Heart left ventricle (tissue), 16 donors: ENCODE measurements at regions not wholly inside any gene's neighbourhood (a gene's known extent, or its start where the extent isn't known, plus 50 kb on each side); places are given as distances from the start of the nearest gene placed in this dataset.
"Not testable (repeated sequence)": the region's sequence is repeated elsewhere in the genome, so short reads cannot be mapped to it uniquely, and the experiment has no call there.

ENCODE experiments used
- ATAC-seq, 4 donors: fragments of 200-7000 bp; cut with Tn5 transposase; one replicate each; pipeline ENCODE4 v1.9.1; 2020 to 2022; ENCODE audit warnings: moderate library complexity in 4 of 4, mild to moderate bottlenecking in 3 of 4, moderate number of reproducible peaks in 1 of 4
- DNase-seq, 5 donors: peaks; one replicate each; pipeline ENCODE4 v3.0.0-alpha.2; 2020
- H3K27ac ChIP-seq, 12 donors: fragments of 200-600 bp; sonication (generic) in 4 of 12; one replicate each; pipeline versions ENCODE4 v1.5.0 to v1.8.0; 2016 to 2022; ENCODE audit warnings: mild to moderate bottlenecking in 2 of 12
- H3K27me3 ChIP-seq, 9 donors: fragments of 200-600 bp; sonication (generic) in 2 of 9; one replicate each; pipeline versions ENCODE4 v1.5.1 to v1.8.0; 2016 to 2022; ENCODE audit warnings: mild to moderate bottlenecking in 3 of 9
- H3K36me3 ChIP-seq, 9 donors: fragments of 200-600 bp; sonication (generic) in 2 of 9; one replicate each; pipeline versions ENCODE4 v1.5.0 to v1.8.0; 2018 to 2022; ENCODE audit warnings: mild to moderate bottlenecking in 2 of 9
- H3K4me1 ChIP-seq, 12 donors: fragments of 200-600 bp; sonication (generic) in 4 of 12; one replicate each; pipeline versions ENCODE4 v1.5.0 to v1.8.0; 2016 to 2022; ENCODE audit warnings: mild to moderate bottlenecking in 3 of 12
- H3K4me3 ChIP-seq, 12 donors: fragments of 200-600 bp; sonication (generic) in 4 of 12; one replicate each; pipeline versions ENCODE4 v1.5.0 to v1.8.0; 2017 to 2022; ENCODE audit warnings: mild to moderate bottlenecking in 9 of 12, moderate library complexity in 4 of 12
- H3K9me3 ChIP-seq, 12 donors: fragments of 200-600 bp; sonication (generic) in 4 of 12; one replicate each; pipeline versions ENCODE4 v1.5.0 to v1.8.0; 2016 to 2022; ENCODE audit warnings: mild to moderate bottlenecking in 1 of 12
- POLR2A ChIP-seq, 2 donors: fragments of 450-650 bp; IDR thresholded peaks; one replicate each; pipeline ENCODE4 v1.6.1; 2017; ENCODE audit warnings: antibody characterized with exemption in 2 of 2, mild to moderate bottlenecking in 2 of 2, moderate library complexity in 2 of 2
- WGBS, 4 donors: extraction: QIAGEN DNeasy Blood & Tissue Kit in 2 of 4; methylation state at CpG; one replicate each; pipeline versions ENCODE4 v1.1.5 to v1.1.7; 2013 to 2018; 5-methylcytosine and 5-hydroxymethylcytosine counted together
- intact Hi-C, 10 donors: fragments of 100-400 bp; cut with DNase I; formaldehyde crosslinking; loops; one replicate each; pipeline versions ENCODE4 v1.11.1 to v1.14.2; 2022
- TF ChIP-seq, protein P1 (sequence below), 12 donors: fragments of 200-600 bp; sonication (generic) in 4 of 12; IDR thresholded peaks; one replicate each; pipeline versions ENCODE4 v1.5.0 to v1.8.0; 2018 to 2022; ENCODE audit warnings: antibody characterized with exemption in 12 of 12, mild to moderate bottlenecking in 5 of 12
- donor health status: ischemic (EF 13 %, LVEDD 7.1; RV severe dilation, severe dysfunction).
- donor health status: healthy with polysubstance abuse.
- donor health status: DM: no; HTN: yes; CAD: no.
- donor health status: DM: no; HTN: no; CAD: no.
- donor health status: ischemic (EF 25% LVEDD 6.9; RV normal size, moderate dysfunction).
- donor health status: ischemic (EF 25% LVEDD 5.7; RV mildly dilated, moderate dysfunction).
- donor health status: healthy.
- donor health status: DM: yes; HTN: yes; CAD: no.
- donor health status: ischemic (EF 35%, LVEDD 5.7; RV mildly dilated, moderate dysfunction).
- donor health status: nonischemic (EF 11% LVEDD 7.7; RV severe dilation, severe dysfunction).
- donor health status: DM: yes; HTN: yes; CAD: no.
- donor health status: PGD.
- donor health status: ischemic (EF 29% LVEDD 5.4; RV normal size, mild dysfunction).
- donor health status: nonischemic (EF 23%, LVEDD 6.1; RV moderate dilation, normal function).

DNA sequence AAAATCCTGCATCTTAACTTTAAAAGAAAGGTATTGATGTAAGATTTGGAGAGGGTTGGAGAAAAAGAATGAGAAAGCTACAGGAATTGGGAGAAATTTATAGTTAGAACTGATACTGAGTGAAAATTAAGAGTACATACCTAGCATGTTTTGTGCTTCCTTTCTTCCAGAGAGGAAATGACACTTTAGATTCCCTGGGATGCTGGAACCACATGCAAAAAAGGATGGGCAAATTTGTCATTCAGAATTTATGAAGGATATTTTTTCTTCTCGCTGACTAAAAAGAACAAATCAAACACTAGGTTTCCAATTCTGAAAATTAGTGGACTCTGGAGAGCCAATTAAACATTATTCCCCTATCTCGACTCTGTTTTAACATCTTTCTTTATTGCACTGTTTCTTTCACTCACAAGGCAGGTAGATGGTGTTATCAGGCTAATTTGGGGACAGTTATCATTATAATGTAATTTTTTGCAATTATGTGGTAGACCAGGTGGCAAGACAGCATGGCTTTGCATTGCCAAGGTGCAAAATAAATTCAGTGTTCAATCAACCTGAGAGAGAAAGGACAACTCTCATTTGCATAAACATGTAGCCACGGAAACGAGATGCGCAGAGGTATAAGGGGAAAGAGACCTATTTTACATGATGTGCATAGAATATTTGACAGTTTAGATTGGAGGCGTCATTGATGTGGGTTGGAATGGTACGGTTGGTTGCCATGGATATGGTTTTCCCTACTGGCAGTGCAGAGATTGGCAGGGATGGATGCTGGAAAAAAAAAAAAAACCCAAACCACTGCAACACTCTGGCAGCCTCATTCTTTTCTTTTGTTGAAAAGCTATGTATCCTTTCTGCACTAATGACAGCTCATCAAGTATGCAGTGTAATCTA, 320.4 kb upstream of the CCNH start:
- no peaks in the 10 kb centered on the region for H3K4me1 ChIP-seq
- no peak overlapping the region for H3K4me3 ChIP-seq
- no peaks in the 10 kb centered on the region for H3K27me3 ChIP-seq
- WGBS, 4 donors = 72 to 78% (median 75%) methylated on average over 7 of the region's 7 CpGs
- H3K36me3 ChIP-seq = no peaks in the 10 kb centered on the region
- DNase-seq = no peak
- intact Hi-C loops = no loop called here
- ATAC-seq = no peak
- H3K27ac ChIP-seq = no peak overlapping the region
- no peaks in the 10 kb centered on the region for H3K9me3 ChIP-seq
- TF ChIP-seq, protein P1, sequence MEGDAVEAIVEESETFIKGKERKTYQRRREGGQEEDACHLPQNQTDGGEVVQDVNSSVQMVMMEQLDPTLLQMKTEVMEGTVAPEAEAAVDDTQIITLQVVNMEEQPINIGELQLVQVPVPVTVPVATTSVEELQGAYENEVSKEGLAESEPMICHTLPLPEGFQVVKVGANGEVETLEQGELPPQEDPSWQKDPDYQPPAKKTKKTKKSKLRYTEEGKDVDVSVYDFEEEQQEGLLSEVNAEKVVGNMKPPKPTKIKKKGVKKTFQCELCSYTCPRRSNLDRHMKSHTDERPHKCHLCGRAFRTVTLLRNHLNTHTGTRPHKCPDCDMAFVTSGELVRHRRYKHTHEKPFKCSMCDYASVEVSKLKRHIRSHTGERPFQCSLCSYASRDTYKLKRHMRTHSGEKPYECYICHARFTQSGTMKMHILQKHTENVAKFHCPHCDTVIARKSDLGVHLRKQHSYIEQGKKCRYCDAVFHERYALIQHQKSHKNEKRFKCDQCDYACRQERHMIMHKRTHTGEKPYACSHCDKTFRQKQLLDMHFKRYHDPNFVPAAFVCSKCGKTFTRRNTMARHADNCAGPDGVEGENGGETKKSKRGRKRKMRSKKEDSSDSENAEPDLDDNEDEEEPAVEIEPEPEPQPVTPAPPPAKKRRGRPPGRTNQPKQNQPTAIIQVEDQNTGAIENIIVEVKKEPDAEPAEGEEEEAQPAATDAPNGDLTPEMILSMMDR (IDR thresholded peaks at IDR 0.05) = no peak
- no peak for TF ChIP-seq POLR2A (IDR thresholded peaks at IDR 0.05)

DNA sequence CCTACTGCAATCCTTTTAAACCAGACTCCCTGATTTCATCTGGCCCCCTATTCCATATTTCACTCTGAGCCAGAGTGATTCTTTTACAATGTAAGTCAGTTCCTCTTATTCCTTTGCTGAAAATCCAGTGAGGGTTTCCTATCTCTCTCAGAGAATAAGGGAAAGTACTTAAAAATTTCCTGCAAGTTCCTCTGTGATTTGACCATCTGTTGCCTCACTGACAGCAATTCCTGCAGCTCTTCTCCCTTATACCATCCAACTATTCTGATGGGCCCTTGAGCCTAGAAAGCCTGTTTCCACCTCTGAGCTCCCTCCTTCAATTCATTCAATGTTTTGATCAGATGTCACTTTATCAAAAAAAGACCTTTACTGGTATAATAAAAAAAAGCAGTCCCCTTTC, 317.1 kb upstream of the CCNH start:
- DNase-seq = no peak
- no peak for ATAC-seq
- intact Hi-C loops = no loop called here
- no peak for TF ChIP-seq POLR2A (IDR thresholded peaks at IDR 0.05)
- TF ChIP-seq, protein P1 (IDR thresholded peaks at IDR 0.05) = no peak
- no peak overlapping the region for H3K27ac ChIP-seq
- H3K9me3 ChIP-seq = no peaks in the 10 kb centered on the region
- no peaks in the 10 kb centered on the region for H3K27me3 ChIP-seq
- H3K4me3 ChIP-seq = no peak overlapping the region
- no peaks in the 10 kb centered on the region for H3K4me1 ChIP-seq
- H3K36me3 ChIP-seq = no peaks in the 10 kb centered on the region

DNA sequence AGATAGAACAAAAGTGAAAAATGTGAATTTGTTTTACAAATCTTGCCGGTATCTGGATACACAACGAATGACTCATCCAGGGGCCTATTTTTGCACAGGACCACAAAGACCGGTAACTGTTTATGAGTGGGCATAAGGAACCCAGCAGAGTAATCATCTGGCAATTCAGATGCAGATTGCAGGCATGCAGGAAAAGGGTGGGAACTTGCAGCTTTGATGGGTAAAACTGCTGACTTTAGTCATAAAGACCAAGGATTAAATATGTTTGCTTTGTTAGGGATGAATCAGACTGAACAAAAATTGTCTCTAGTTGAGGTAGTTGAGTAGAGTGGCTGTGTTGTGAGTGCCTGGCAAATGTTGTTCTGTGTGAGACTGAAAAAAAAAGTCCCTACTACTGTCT, 309.6 kb upstream of the CCNH start:
- H3K4me1 ChIP-seq = no peaks in the 10 kb centered on the region
- intact Hi-C loops = no loop called here
- no peak overlapping the region for H3K27ac ChIP-seq
- no peak for DNase-seq
- H3K36me3 ChIP-seq = no peaks in the 10 kb centered on the region
- 64 to 75% (median 70%) methylated on average over 3 of the region's 3 CpGs for WGBS, 4 donors
- H3K9me3 ChIP-seq = peaks cover 0 to 7% (median 0%) of the 10 kb centered on the region in 12 donors
- H3K27me3 ChIP-seq = no peaks in the 10 kb centered on the region
- ATAC-seq = no peak
- no peak overlapping the region for H3K4me3 ChIP-seq
- TF ChIP-seq POLR2A (IDR thresholded peaks at IDR 0.05) = no peak
- TF ChIP-seq, protein P1 (IDR thresholded peaks at IDR 0.05) = no peak

DNA sequence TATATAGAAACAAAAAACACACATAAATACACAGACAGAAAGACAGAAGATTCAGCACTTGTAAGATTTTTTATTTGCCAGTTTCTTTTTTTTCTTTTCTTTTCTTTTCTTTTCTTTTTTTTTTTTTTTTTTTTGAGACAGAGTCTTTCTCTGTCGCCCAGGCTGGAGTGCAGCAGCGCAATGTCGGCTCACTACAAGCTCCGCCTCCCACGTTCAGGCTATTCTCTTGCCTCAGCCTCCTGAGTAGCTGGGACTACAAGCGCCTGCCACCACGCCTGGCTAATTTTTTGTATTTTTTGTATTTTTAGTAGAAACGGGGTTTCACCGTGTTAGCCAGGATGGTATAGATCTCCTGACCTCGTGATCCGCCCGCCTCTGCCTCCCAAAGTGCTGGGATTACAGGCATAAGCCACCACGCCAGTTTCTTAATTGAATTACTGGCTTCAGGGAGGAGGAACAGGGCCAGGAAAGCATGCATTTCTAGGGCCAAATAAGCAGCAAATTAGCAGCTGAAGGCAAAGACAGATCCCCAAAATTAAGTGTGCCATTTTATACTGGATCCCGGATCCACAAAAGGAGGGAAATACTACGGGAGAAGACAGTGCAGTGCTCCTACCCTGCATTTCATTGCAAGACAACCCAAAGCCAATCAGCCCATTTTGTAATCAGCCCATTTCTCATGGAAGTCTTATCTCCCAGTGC, 305.6 kb upstream of the CCNH start:
- H3K36me3 ChIP-seq, H3K27me3 ChIP-seq, H3K4me3 ChIP-seq, DNase-seq, H3K4me1 ChIP-seq, H3K27ac ChIP-seq, ATAC-seq, intact Hi-C loops, H3K9me3 ChIP-seq: not testable (repeated sequence)
- WGBS, 4 donors = 81 to 91% (median 87%) methylated on average over 15 of the region's 15 CpGs
